GM21381 (cell line): ENCODE measurements at regions not wholly inside any gene's neighbourhood (a gene's known extent, or its start where the extent isn't known, plus 50 kb on each side); places are given as distances from the start of the nearest gene placed in this dataset.
"Not testable (repeated sequence)": the region's sequence is repeated elsewhere in the genome, so short reads cannot be mapped to it uniquely, and the experiment has no call there.

Experiments
- ATAC-seq: cut with Tn5 transposase; IDR thresholded peaks from one replicate; pipeline ENCODE4 v1.9.1; 2021; ENCODE audit warnings: mild to moderate bottlenecking, moderate library complexity; ENCODE audit not compliant: unreplicated experiment

DNA sequence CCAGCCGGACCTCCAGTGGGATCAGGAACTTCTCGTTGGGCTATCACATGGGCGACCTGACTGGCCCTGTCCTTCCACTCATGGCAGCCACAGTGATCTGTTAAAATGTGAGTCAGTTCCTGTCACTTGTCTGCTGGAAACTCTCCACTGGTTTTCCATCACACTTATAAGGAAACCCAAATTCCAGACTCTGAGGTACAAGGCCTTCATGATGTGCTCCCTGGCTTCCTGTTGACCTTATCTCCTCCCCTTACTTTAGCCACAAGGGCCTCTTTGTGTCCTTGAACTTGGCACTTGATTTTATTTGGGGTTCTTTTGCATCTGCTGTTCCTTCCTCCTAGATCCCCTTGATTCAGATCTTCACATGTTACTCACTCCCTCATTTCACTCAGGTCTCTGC lies 96.8 kb downstream of the TENT5C start:
- no peak for ATAC-seq

DNA sequence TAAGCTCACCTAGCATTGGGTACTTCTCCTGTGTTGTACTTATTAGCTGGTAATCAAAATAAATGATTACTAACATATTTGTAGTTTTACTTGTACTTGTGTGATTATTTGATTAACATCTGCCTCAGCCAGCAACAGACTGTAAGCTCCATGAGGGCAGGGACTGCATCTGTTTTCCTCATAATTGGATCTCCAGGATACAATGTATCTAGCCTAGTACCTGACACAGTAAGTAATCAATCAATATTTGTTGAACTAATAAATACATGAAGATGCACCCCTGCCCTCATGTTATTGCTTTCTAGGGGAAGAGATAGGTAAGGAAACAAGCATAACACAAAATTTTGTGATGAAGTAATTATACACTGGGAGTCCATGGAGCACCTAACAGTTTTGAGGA lies 101.5 kb downstream of the TENT5C start:
- no peak for ATAC-seq

GRCh38 chr1:117708323-117709248 lies 102.7 kb downstream of the TENT5C start:
- ATAC-seq = no peak

- ATAC-seq = no peak
Observed at GRCh38 chr1:117709249-117709691, 103.4 kb downstream of the TENT5C start.

- no peak for ATAC-seq
Observed at GRCh38 chr1:117710710-117711109, 104.9 kb downstream of the TENT5C start.

DNA sequence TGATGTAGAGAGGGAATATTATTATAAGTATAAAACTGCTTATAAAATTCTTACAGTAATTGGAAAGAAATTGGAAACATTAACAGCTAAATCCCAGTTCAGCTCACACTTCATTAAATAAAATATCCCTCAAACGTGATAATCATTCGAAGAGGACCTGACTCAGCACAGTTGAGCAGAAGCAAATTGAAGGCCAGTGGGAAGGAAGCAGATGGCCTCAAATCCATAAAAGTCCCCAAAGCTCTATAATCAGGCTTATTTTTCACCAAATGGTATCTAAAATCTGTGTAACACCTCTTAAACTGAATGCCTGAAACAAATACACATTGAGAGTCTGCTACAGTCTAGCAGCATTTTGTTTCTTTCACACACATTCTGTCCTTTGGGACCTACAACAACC lies 106.8 kb downstream of the TENT5C start:
- no peak for ATAC-seq

- ATAC-seq = no peak
Observed at GRCh38 chr1:117714546-117714945, 108.7 kb downstream of the TENT5C start.

DNA sequence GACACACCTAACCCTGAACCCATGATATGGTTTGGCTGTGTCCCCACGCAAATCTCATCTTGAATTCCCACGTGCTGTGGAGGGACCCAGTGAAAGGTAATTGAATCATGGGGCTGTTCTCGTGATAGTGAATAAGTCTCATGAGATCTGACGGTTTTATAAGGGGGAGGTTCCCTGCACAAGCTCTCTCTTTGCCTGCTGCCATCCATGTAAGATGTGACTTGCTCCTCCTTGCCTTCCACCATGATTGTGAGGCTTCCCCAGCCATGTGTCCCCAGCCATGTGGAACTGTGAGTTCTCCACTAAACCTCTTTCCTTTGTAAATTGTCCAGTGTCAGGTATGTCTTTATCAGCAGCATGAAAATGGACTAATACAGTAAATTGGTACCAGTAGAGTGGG lies 110.2 kb downstream of the TENT5C start:
- ATAC-seq = not testable (repeated sequence)

DNA sequence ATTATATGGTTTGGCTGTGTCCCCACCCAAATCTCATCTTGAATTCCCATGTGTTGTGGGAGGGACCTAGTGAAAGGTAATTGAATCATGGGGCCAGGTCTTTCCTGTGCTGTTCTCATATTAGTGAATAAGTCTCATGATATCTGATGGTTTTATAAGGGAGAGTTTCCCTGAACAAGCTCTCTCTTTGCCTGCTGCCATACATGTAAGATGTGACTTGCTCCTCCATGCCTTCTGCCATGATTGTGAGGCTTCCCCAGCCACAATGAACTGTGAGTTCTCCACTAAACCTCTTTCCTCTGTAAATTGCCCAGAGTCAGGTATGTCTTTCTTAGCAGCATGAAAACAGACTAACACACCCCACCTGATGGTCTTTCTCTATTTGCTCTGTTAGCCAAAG lies 112.1 kb downstream of the TENT5C start:
- ATAC-seq = not testable (repeated sequence)

DNA sequence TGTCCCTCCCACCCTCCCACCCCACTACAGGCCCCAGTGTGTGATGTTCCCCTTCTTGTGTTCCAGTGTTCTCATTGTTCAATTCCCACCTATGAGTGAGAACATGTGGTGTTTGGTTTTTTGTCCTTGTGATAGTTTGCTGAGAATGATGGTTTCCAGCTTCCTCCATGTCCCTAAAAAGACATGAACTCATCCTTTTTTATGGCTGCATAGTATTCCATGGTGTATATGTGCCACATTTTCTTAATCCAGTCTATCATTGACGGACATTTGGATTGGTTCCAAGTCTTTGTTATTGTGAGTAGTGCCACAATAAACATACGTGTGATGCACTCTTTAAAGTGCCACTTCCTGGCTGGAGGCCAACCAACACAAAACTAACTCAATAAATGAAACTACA lies 112.7 kb downstream of the TENT5C start:
- not testable (repeated sequence) for ATAC-seq

GRCh38 chr1:117719004-117719403 lies 113.2 kb downstream of the TENT5C start:
- no peak for ATAC-seq

GRCh38 chr1:117732065-117732797 lies 126.4 kb downstream of the TENT5C start:
- no peak for ATAC-seq

GRCh38 chr1:117732956-117733355 lies 127.1 kb downstream of the TENT5C start:
- no peak for ATAC-seq

- no peak for ATAC-seq
Observed at GRCh38 chr1:117734403-117734802, 128.6 kb downstream of the TENT5C start.

DNA sequence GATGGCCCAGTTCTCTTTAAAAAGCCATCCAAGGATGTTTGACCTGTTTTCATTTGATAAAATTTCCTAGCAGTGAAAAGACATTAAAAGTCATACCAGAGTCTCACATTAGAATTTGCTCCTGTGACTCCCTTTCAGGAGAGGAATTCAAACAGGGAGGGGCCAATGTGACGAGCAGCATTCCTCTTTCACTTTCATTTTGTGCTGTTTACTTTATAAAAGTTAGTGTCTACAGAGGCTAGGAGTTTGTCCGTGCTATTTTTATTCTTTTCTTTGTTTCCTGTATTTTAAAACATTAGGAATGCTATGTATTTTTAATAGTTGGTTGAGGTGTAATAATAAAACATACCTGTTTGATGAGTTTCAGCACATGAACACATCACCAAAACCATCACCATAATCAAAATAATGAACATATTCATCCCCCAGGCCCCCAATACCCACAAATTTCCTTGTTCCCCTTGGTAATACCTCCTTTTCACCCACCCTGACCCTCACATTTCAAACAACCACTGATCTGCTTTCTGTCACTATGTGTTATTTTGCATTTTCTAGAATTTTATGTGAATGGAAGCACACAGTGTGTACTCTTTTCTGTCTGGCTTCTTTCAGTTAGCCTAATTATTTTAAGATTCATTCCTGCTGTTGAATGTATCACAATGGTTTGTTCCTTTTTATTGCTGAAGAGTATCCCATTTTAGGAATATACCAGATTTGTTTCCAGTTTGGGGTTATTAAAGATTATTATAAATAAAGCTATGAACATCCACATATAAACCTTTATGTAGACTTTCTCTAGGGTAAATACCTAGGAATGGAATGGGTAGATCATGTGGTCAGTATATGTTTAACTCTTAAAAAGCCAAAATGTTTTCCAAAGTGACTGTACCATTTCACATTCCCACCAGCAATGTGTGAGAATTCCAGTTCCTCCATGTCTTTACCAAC lies 129.5 kb downstream of the TENT5C start:
- no peak for ATAC-seq

- no peak for ATAC-seq
Observed at GRCh38 chr1:117739504-117739903, 133.7 kb downstream of the TENT5C start.

DNA sequence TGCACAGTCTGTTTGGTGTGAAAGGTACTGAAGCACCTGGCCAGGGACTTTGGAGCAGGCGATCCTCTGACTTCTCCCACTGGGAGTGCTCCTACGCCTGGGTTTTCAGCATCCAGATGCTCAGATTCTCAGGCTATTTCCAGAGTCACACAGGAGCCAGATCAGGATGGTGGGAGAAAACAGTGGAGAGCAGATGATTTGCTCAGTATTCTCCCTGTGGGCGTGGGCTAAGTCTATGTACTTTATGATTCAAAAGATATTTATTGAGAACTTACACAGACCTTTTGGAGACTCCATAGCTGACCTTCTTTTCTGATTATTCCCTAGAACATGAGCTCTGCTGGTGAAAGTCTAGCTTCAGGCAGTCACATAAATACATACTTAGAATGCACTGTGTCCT lies 134.6 kb downstream of the TENT5C start:
- ATAC-seq = no peak

GRCh38 chr1:117746565-117746964 lies 140.7 kb downstream of the TENT5C start:
- ATAC-seq = not testable (repeated sequence)

- no peak for ATAC-seq
Observed at GRCh38 chr1:117747605-117748004, 141.8 kb downstream of the TENT5C start.

DNA sequence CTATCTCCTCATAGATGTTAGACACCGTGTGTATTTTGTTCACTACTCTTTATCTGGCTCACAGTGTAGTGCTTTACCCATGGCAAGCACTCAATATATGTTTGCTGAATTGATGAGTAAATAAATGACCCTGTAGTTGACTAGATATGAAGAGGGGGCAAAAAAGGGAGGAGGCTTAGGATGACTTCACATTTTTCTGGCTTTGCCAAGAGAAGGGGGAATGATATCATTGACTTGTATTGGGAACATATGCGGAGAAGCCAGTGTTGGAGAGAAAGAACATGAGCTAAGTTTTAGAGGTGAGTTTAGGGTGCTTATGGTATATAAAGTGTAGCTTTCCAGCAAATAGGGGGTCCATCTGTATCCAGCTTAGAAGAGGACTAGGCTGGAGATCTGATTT lies 145.5 kb downstream of the TENT5C start:
- ATAC-seq = no peak

DNA sequence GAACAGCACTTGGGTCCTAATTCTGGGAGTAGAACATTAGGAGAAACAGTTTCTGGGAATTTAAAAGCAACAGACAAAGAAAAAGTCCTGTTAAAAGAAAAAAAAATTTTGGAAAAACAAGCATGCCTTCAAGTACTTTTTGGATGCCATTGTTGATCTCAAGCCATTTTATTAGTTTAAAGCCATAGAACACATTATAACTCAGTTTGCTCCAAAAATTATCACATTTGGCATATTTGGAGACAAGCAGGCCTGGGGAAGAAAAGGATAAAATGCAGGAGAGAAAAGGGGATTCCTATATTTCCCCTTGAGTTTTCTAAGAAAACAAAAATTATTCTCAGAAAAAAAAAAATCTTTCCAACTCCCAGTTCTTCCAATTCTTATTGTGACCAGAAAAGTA lies 146.8 kb downstream of the TENT5C start:
- ATAC-seq = no peak
